ENCODE measurements at regions not wholly inside any gene's neighbourhood (a gene's known extent, or its start where the extent isn't known, plus 50 kb on each side); places are given as distances from the start of the nearest gene placed in this dataset.

DNA sequence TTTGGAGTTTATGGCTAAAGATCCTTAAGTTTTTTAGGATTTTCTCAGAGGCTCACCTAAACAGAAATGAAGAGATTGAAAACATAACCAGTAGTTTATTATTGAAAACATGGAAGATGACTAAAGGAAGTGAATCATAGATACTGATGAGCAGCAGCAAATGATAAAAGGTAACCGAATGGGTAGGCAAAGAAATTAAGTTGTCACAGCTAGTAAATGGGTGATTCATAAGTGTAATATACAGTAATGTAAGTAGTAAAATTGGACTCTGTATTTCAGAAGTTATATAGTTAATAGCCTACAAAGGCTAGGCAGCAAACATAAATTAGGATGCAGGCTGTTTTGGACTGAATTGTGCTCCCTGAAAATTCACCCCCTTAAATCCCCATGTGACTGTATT lies 59.0 kb upstream of the ADGRA3 start:
- TF ChIP-seq, protein P1, sequence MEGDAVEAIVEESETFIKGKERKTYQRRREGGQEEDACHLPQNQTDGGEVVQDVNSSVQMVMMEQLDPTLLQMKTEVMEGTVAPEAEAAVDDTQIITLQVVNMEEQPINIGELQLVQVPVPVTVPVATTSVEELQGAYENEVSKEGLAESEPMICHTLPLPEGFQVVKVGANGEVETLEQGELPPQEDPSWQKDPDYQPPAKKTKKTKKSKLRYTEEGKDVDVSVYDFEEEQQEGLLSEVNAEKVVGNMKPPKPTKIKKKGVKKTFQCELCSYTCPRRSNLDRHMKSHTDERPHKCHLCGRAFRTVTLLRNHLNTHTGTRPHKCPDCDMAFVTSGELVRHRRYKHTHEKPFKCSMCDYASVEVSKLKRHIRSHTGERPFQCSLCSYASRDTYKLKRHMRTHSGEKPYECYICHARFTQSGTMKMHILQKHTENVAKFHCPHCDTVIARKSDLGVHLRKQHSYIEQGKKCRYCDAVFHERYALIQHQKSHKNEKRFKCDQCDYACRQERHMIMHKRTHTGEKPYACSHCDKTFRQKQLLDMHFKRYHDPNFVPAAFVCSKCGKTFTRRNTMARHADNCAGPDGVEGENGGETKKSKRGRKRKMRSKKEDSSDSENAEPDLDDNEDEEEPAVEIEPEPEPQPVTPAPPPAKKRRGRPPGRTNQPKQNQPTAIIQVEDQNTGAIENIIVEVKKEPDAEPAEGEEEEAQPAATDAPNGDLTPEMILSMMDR (IDR thresholded peaks at IDR 0.05), result no peak
- no peak for TF ChIP-seq POLR2A (IDR thresholded peaks at IDR 0.05)
